GM11168 (cell line): ENCODE measurements at regions not wholly inside any gene's neighbourhood (a gene's known extent, or its start where the extent isn't known, plus 50 kb on each side); places are given as distances from the start of the nearest gene placed in this dataset.

Source experiments
- in situ Hi-C: fragments of 300-500 bp; cut with MboI; formaldehyde crosslinking; loops from one replicate; pipeline ENCODE4 v1.12.0; 2022; ENCODE audit warnings: low sequenced_read_pairs; ENCODE audit not compliant: unreplicated experiment

GRCh38 chr5:30867711-30868110, 325.8 kb upstream of the CDH6 start:
- in situ Hi-C loops: no loop called here

- in situ Hi-C loops: no loop called here
Observed at GRCh38 chr5:30866142-30866541, 327.3 kb upstream of the CDH6 start.

DNA sequence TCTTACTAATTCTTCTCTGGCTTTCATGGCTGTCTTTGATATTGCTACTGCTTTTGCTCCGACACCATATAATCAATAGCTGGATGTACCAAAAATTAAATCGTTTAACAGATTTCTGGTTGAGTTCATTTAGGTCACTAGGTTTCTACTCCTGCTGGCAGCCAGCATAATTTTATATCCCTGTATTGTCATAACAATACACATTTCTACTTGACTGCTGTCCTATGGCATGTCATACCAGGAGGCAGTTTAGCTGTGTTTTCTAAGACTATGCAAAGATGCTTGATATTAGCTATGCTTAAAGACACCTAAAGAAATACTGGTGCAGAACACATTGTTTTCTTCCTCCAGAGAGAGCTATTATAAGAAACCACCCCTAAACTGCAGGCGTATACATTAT, 337.2 kb upstream of the CDH6 start:
- in situ Hi-C loops: no loop called here

DNA sequence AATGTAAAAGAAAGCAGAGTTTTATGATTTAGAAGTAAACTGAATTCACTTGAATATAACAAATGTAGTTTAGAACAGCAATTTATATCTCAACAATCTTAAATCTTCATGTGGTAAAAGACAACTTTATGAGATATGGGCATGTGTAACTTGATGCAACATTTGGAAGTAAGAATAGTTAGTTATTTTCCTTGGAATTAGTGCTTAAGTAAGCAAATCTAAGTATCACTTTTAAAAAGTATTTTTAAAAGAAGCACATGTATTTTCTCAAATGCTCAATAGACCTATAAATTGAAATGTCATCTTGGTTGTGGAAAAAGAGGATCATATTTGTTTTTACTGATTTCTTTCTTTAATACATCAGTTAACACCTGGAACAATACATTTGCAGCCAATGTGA, 340.3 kb upstream of the CDH6 start:
- in situ Hi-C loops: no loop called here

- in situ Hi-C loops: no loop called here
Observed at GRCh38 chr5:30850866-30851265, 342.6 kb upstream of the CDH6 start.

DNA sequence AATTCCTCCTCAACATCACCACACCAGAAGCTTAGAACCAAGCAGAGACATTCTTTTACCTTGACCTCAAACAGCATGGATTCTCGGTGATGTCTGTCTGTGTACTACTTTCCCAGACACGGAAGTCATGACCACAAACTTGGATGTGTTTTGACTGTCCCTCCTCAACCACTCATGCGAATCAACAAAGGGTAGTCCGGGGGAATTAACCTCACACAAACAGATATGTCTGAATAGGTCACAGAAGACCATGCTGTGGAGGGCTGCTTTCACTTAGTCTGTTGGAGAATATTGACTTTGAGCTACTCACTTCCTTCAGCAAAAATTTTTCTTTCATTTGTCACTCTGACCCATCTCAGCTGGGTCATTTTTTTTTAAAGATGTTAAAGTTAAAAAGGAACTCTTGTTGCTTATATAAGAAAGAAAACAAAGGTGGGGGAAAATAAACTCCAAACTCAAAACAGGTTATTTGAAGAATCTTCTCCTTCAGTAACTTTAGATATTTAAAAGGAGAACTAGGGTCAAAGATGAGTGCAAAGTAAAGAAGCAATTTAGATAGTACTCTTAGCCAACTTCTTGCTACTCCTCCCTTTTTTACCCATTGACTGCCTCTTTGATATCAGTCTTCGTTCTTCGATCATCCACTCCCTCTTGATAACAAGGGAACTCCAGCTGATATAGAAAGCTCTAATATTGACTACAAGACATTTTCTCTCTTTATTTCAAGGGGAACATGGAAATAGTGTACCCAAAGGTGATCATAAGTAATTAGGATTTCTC, 343.4 kb upstream of the CDH6 start:
- in situ Hi-C loops: no loop called here

DNA sequence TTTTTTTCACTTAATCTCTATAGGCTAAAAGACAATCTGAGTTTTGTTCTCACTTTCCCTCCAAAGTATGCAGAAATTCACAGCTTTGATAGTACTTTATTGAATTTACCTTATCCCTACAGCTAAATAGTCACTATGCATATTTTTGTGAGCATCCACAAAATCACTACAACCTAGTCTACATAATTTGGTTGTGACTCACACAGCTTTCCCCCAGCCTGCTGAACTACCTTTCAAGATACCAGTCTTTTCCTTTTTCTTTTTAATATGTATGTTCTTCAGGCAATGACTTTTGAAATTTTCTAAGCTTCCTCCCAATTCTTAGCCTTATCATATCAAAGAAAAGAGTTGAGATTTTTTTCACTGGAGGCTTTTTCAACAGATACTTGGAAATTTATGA, 347.3 kb upstream of the CDH6 start:
- in situ Hi-C loops: no loop called here

DNA sequence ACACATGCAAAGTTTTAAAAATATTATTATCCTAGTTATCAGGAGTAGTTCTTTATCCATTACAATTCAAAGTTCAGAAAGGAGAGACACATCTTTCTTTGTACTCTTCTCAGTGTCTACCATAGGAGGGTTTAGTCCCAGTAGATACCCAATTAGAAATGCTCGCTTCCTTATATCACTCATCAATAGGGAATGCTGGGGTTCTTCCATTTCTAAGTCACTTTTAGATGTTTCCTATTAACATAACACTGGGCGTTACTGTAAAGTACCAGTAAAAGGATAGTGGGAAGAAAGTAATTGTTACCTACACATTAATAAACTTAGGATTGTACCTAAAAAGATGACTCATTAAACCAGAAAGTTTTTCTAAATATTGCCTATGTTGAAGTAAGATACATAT, 348.3 kb upstream of the CDH6 start:
- in situ Hi-C loops: no loop called here

DNA sequence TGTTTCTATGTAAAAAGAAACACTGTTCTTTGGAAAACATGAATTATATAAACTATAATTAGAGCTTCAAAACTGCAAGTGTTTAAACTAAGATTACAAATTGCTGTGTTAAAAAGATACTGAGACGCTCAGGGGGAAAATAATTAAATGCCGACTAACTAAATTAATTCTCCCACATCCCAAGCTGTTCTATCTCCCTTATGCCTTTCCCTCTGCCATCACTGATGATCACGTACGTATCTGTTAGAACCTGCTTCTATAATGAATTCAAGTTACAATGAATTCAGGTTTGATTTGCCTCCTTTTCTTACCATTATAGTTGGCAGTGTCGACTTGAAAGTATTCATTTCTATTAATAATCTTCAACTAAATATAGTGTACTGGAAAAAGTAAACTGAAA, 349.9 kb upstream of the CDH6 start:
- in situ Hi-C loops: no loop called here

GRCh38 chr5:30839956-30840355, 353.5 kb upstream of the CDH6 start:
- in situ Hi-C loops: no loop called here

DNA sequence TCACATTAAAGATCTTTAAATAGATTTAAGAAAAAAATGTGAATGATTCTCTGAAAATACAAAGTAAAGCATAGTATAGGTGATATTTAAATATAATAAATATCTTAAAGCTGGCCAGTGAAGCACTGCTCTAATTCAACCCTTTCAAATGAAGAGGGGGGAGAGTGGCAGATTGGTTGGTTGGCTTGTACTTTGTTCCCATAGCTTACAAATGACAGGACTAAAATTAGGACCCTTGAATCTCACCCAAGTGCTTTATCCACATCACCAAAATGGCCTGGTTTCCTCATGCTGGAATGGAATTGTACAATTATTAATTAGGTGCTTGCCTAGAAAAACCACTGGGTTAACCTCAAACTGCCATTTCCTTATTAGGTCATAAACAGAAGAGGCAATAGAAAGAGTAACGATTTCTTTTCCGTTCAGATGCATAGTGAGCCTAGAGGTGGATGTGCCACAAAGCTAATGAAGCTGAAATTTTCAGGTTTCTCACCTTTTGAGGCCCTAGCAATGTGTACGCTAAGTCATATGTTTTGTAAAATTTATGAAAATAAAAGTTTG, 354.5 kb upstream of the CDH6 start:
- in situ Hi-C loops: no loop called here

DNA sequence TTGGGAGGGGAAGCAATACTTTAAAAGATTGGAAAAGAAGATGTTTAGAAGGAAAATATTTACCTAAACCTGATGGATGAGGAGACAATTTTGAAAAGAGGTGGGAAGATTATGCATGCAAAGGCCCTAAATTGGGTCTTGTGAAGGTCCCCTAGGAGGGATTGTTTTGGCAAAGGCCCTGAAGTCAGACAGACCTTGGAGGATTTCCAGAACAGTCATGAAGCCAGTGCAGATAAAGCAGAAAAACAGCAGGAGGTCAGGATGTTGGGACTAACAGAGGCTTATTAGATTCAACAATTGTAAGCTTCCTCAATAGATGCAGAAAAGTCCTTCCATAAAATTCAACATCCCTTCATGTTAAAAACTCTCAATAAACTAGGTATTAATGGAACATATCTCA, 361.0 kb upstream of the CDH6 start:
- in situ Hi-C loops: no loop called here

GRCh38 chr5:30831605-30832004, 361.9 kb upstream of the CDH6 start:
- in situ Hi-C loops: no loop called here

GRCh38 chr5:30831123-30831522, 362.4 kb upstream of the CDH6 start:
- in situ Hi-C loops: no loop called here

DNA sequence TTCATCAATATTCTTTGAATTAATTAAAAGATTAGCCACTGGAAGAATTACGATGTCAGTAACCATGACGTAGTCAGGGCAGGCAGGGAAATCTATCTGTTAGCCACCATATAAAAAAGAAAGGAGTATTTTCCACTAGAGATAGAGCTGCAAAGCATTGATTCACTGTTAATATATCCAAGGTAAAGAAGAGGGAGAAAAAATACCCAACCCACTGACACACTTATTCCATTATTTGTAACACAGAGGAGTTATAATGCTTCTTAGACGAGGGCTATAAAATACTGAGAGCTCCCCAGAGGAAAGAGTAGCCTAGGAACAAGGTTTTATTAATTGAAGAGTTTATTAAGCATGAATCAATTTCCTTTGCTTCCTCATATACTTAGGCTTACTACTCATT, 382.2 kb upstream of the CDH6 start:
- in situ Hi-C loops: no loop called here

DNA sequence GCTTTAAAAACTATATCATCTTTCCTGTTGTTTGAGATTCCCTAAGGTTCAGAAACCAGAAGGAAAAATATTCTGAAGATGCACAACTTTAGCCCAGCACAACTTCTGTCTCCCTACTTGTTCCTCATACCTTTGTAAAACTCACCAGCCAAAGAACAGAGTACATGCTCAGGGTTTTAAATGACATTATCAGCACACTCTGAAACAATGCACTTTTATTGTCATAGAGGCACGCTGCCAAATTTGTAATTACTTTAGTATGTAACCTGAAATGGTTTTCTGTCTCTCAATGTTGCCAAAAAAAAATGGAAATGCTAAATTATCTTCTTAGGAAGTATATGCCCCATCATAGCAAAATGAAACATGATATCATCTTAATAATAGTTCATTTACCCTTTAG, 383.6 kb upstream of the CDH6 start:
- in situ Hi-C loops: no loop called here

DNA sequence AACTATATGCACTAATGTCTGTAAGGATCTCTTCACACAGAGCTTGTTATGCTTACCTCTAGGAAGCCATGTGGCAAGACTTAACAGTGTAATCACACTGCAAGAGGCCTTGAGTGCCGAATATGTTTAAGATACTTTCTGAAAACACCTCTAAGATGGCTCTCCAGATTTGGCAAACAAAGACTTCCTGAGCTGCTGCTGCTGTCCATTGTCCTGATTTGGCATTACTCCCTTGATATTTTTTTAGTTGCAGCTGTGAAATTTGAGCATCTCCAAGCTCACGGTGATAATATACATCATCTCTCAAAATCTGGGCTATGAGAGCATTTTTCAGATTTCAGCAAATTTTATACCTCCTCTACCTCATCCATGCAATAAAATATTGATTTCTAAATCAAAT, 384.5 kb upstream of the CDH6 start:
- in situ Hi-C loops: no loop called here

- in situ Hi-C loops: no loop called here
Observed at GRCh38 chr5:30804739-30805505, 388.6 kb upstream of the CDH6 start.

DNA sequence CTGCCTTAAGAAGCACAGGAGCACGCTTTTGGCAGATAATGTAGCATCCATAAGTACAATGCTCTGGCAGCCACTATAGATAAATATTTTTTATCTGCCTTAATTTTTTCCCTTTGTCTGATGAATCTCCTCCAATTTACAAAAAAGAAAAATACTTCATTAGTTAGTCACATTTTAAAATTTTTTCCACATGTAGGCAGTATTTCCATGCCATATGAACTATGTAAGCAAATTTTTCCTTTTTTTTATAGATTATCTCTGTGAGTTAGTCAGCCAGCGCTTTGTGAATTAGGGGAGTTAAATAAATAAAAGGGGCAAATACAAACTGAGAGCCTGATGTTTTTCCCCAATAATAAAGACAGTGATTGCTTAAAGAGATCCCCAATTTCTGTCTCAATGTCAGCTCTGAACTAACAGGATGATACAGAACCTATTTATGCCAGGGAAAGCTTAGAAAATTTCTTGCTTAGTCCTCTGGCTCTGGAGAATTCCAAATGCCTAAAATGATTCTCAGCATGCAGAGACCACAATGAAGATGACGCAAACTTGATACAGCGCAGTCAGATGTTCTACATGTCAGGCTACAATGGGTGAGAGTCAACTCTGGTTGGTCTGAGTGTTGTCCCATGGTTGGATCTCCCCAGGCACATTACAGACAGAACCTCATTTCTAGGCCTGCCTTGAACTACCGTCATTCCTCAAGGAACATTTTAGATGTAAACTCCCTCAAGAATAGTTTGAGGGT, 390.4 kb upstream of the CDH6 start:
- in situ Hi-C loops: no loop called here

- in situ Hi-C loops: no loop called here
Observed at GRCh38 chr5:30781643-30782042, 411.8 kb upstream of the CDH6 start.
